Karpas-422 (cell line): ENCODE measurements at regions not wholly inside any gene's neighbourhood (a gene's known extent, or its start where the extent isn't known, plus 50 kb on each side); places are given as distances from the start of the nearest gene placed in this dataset. TPM values are rescaled to one million over a fixed set of nuclear protein-coding genes. Genes with fewer than 3 reads are reported as not detected.

ENCODE experiments used
- small RNA-seq: library from RNA; depleted of rRNA; stranded (forward); fragments of <200 nt; gene quantifications from one replicate; pipeline ENCODE3, GENCODE V24; 2014

Small RNA genes lying in the stretch of these regions (small RNA-seq; reads per million reads assigned to genes)
- not detected for gene RNU6-498P
